ENCODE measurements at regions not wholly inside any gene's neighbourhood (a gene's known extent, or its start where the extent isn't known, plus 50 kb on each side); places are given as distances from the start of the nearest gene placed in this dataset.

DNA sequence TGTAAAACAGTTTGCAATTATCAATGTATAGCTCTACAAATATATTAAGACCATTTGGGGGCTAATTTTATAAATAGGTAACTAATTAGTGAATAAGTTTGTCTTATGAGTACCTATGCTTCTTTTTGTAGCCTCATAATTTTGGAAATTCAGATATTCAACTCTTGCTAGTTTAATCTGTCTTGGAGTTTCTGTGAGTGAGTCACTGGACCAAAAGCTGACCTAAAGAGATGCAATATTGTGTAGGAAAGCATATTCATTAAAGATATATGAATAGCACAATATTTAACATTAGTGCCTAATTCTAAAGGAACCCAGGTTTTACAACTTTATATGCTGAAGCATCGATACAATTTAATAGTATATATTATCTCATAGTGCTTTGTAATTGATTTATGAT, 161.3 kb upstream of the PCDH18 start:
- no peaks in the 10 kb centered on the region for H3K79me2 ChIP-seq (ENCODE audit: control insufficient read depth, insufficient read depth, low read length)
- no peaks in the 10 kb centered on the region for H3K4me1 ChIP-seq (ENCODE audit: control insufficient read depth, insufficient read depth, low read length)
- H3K27me3 ChIP-seq (replicated peaks in 1 of 2; ENCODE audit: control insufficient read depth in 2 of 2, insufficient read depth in 2 of 2, low read length in 1 of 2) = no peaks in the 10 kb centered on the region
- no peak for ATAC-seq
- 0% methylated on average over 1 of the region's 1 CpG for WGBS (ENCODE audit: insufficient coverage, insufficient replicate concordance, low lambda C conversion rate, missing lambda C conversion rate)
- H3K4me3 ChIP-seq = no peak overlapping the region
- no peaks in the 10 kb centered on the region for H3K9me3 ChIP-seq (replicated peaks; ENCODE audit: control insufficient read depth, insufficient read depth, low read length)
- CTCF ChIA-PET = no interaction called here
- no TSS peak for BruUV-seq (replicated peaks)
- RAD21 ChIA-PET (ENCODE audit: unreplicated experiment) = no interaction called here
- H3K4me2 ChIP-seq (ENCODE audit: control insufficient read depth, insufficient read depth) = no peak overlapping the region
- H2AFZ ChIP-seq (ENCODE audit: control insufficient read depth, low read depth, low read length) = no peak overlapping the region
- no peak for DNase-seq (ENCODE audit: low read depth, low spot score)
- FAIRE-seq = no peak
- in situ Hi-C loops (cut with MboI) (no loop called here), intact Hi-C loops (cut with micrococcal nuclease; ENCODE audit: unreplicated experiment) (no loop called here)
- H3K9ac ChIP-seq (ENCODE audit: control insufficient read depth, insufficient read depth, low read length) = no peak overlapping the region
- no peak for TF ChIP-seq RFX5 (IDR thresholded peaks at IDR 0.05; ENCODE audit: low read depth, low read length)
- no peak for TF ChIP-seq RELA (IDR thresholded peaks at IDR 0.05; ENCODE audit: borderline replicate concordance, partially characterized antibody)
- TF ChIP-seq, protein P1, sequence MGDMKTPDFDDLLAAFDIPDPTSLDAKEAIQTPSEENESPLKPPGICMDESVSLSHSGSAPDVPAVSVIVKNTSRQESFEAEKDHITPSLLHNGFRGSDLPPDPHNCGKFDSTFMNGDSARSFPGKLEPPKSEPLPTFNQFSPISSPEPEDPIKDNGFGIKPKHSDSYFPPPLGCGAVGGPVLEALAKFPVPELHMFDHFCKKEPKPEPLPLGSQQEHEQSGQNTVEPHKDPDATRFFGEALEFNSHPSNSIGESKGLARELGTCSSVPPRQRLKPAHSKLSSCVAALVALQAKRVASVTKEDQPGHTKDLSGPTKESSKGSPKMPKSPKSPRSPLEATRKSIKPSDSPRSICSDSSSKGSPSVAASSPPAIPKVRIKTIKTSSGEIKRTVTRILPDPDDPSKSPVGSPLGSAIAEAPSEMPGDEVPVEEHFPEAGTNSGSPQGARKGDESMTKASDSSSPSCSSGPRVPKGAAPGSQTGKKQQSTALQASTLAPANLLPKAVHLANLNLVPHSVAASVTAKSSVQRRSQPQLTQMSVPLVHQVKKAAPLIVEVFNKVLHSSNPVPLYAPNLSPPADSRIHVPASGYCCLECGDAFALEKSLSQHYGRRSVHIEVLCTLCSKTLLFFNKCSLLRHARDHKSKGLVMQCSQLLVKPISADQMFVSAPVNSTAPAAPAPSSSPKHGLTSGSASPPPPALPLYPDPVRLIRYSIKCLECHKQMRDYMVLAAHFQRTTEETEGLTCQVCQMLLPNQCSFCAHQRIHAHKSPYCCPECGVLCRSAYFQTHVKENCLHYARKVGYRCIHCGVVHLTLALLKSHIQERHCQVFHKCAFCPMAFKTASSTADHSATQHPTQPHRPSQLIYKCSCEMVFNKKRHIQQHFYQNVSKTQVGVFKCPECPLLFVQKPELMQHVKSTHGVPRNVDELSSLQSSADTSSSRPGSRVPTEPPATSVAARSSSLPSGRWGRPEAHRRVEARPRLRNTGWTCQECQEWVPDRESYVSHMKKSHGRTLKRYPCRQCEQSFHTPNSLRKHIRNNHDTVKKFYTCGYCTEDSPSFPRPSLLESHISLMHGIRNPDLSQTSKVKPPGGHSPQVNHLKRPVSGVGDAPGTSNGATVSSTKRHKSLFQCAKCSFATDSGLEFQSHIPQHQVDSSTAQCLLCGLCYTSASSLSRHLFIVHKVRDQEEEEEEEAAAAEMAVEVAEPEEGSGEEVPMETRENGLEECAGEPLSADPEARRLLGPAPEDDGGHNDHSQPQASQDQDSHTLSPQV (IDR thresholded peaks at IDR 0.05) = no peak
- TF ChIP-seq, protein P2, sequence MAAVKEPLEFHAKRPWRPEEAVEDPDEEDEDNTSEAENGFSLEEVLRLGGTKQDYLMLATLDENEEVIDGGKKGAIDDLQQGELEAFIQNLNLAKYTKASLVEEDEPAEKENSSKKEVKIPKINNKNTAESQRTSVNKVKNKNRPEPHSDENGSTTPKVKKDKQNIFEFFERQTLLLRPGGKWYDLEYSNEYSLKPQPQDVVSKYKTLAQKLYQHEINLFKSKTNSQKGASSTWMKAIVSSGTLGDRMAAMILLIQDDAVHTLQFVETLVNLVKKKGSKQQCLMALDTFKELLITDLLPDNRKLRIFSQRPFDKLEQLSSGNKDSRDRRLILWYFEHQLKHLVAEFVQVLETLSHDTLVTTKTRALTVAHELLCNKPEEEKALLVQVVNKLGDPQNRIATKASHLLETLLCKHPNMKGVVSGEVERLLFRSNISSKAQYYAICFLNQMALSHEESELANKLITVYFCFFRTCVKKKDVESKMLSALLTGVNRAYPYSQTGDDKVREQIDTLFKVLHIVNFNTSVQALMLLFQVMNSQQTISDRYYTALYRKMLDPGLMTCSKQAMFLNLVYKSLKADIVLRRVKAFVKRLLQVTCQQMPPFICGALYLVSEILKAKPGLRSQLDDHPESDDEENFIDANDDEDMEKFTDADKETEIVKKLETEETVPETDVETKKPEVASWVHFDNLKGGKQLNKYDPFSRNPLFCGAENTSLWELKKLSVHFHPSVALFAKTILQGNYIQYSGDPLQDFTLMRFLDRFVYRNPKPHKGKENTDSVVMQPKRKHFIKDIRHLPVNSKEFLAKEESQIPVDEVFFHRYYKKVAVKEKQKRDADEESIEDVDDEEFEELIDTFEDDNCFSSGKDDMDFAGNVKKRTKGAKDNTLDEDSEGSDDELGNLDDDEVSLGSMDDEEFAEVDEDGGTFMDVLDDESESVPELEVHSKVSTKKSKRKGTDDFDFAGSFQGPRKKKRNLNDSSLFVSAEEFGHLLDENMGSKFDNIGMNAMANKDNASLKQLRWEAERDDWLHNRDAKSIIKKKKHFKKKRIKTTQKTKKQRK (IDR thresholded peaks at IDR 0.05; ENCODE audit: low read depth, low read length) = no peak
- H3K36me3 ChIP-seq (ENCODE audit: control insufficient read depth in 2 of 2, insufficient read depth in 2 of 2, low read length in 1 of 2) = no peaks in the 10 kb centered on the region
- H3K27ac ChIP-seq (ENCODE audit: control insufficient read depth, insufficient read depth) = no peak overlapping the region
- POLR2A ChIA-PET = no interaction called here
- no peaks in the 10 kb centered on the region for H4K20me1 ChIP-seq (ENCODE audit: control insufficient read depth, insufficient read depth)
- SMC1A ChIA-PET (ENCODE audit: uncharacterized antibody, unreplicated experiment) = interaction anchor here (1.1 kb wide), 2 partner anchors 60 to 150 kb away, joined by 3 read pairs; no protein-coding TSS in a partner anchor

Measured in GM12878 (cell line).